Activated naive CD4-positive, alpha-beta T cell treated with anti-CD3 and anti-CD28 coated beads for 36 hours (primary cell): ENCODE measurements at regions not wholly inside any gene's neighbourhood (a gene's known extent, or its start where the extent isn't known, plus 50 kb on each side); places are given as distances from the start of the nearest gene placed in this dataset.
"Not testable (repeated sequence)": the region's sequence is repeated elsewhere in the genome, so short reads cannot be mapped to it uniquely, and the experiment has no call there.

Source experiments
- CTCF ChIA-PET: fragments of 350-600 bp; sonication (Branson Sonifier 250); formaldehyde crosslinking; loops from one replicate; lab custom pipeline; 2021; ENCODE audit warnings: antibody characterized with exemption; lab: Charles Lee
- DNase-seq: peaks from one replicate; pipeline ENCODE4 v3.0.0-alpha.2; 2020
- H3K27ac Mint-ChIP-seq: one replicate; pipeline ENCODE4 v1.8.0; 2021; ENCODE audit warnings: mild to moderate bottlenecking, mixed read lengths
- H3K27me3 Mint-ChIP-seq: one replicate; pipeline ENCODE4 v1.8.0; 2021; ENCODE audit warnings: low read depth, mixed read lengths
- H3K36me3 Mint-ChIP-seq: one replicate; pipeline ENCODE4 v1.8.0; 2021; ENCODE audit warnings: low read depth, mixed read lengths
- H3K4me1 Mint-ChIP-seq: one replicate; pipeline ENCODE4 v1.8.0; 2021; ENCODE audit warnings: low read depth, mixed read lengths
- H3K4me3 Mint-ChIP-seq: one replicate; pipeline ENCODE4 v1.8.0; 2021; ENCODE audit warnings: mild to moderate bottlenecking, moderate library complexity, mixed read lengths
- H3K9me3 Mint-ChIP-seq: one replicate; pipeline ENCODE4 v1.8.0; 2021; ENCODE audit warnings: mixed read lengths
- intact Hi-C: fragments of 100-400 bp; cut with micrococcal nuclease; formaldehyde crosslinking; loops from one replicate; pipeline ENCODE4 v1.15.1; 2023

- Mint-ChIP-seq H3K4me3 (no peak overlapping the region), H3K4me1 (no peaks in the 10 kb centered on the region), H3K27me3 (no peaks in the 10 kb centered on the region), H3K9me3 (peaks cover 7% of the 10 kb centered on the region), H3K27ac (no peak overlapping the region), H3K36me3 (no peaks in the 10 kb centered on the region)
- CTCF ChIA-PET, result no interaction called here
- intact Hi-C loops, result no loop called here
- DNase-seq, result no peak
These were observed 1588.9 kb upstream of the PRMT6 start for GRCh38 chr1:105467549-105467948.

GRCh38 chr1:105470541-105470940, 1585.9 kb upstream of the PRMT6 start:
- H3K27ac Mint-ChIP-seq, intact Hi-C loops, H3K9me3 Mint-ChIP-seq, CTCF ChIA-PET, H3K4me1 Mint-ChIP-seq, H3K36me3 Mint-ChIP-seq, H3K4me3 Mint-ChIP-seq, DNase-seq, H3K27me3 Mint-ChIP-seq: not testable (repeated sequence)

DNA sequence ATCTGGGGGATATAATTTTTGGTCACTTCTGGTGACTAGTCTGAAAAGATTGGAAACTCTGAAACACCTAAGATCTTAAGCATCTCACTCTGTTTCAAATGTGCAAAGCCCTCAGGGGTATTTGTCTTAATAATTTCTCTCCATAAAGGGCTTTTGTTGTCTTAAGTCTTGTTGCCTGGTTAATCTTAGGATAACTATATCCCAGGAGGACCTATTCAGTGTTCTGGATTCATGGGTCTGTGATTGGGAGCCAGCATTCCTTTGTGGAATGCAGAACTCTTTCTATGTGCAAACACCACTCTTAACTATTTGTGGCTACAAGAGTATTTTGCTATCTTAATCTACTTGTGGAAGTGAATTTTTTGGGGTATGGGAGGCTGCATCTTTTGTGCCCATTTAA, 1573.0 kb upstream of the PRMT6 start:
- H3K27me3 Mint-ChIP-seq, result no peaks in the 10 kb centered on the region
- CTCF ChIA-PET, result no interaction called here

GRCh38 chr1:105485207-105485606, 1571.3 kb upstream of the PRMT6 start:
- CTCF ChIA-PET, result no interaction called here
- Mint-ChIP-seq H3K4me1 (no peaks in the 10 kb centered on the region), H3K36me3 (no peaks in the 10 kb centered on the region), H3K9me3 (peaks cover 4% of the 10 kb centered on the region), H3K27me3 (no peaks in the 10 kb centered on the region), H3K4me3 (no peak overlapping the region), H3K27ac (no peak overlapping the region)
- no peak for DNase-seq
- intact Hi-C loops, result no loop called here

More for the DNA sequence above, 1573.0 kb upstream of the PRMT6 start:
- no peaks in the 10 kb centered on the region for H3K4me1 Mint-ChIP-seq
- H3K9me3 Mint-ChIP-seq, result peaks cover 4% of the 10 kb centered on the region
- H3K27ac Mint-ChIP-seq, result no peak overlapping the region
- H3K36me3 Mint-ChIP-seq, result no peaks in the 10 kb centered on the region
- H3K4me3 Mint-ChIP-seq, result no peak overlapping the region
- no peak for DNase-seq
- intact Hi-C loops, result no loop called here

GRCh38 chr1:105492921-105493320, 1563.6 kb upstream of the PRMT6 start:
- intact Hi-C loops, result no loop called here
- DNase-seq, result no peak
- Mint-ChIP-seq H3K4me1 (no peaks in the 10 kb centered on the region), H3K27me3 (no peaks in the 10 kb centered on the region), H3K36me3 (no peaks in the 10 kb centered on the region), H3K4me3 (no peak overlapping the region), H3K9me3 (peaks cover 7% of the 10 kb centered on the region), H3K27ac (no peak overlapping the region)
- CTCF ChIA-PET, result no interaction called here

DNA sequence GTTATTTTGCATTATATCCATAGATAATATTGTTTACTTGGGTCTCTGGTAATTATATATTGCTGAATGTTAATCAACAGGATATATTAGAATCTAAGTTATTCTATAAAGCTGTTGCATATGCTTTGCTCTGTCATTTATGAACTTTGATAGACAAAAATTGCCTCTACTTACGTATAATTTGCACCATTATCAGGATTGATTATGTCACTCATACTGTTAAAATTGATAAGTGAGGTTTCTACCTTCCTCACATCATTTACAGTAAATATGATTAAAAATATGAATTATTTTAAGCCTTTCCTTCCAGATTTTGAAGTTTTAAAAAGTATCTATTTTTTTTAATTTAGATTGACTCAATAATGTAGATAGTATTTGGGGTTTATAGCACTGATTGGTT, 1540.4 kb upstream of the PRMT6 start:
- peaks cover 2% of the 10 kb centered on the region for H3K9me3 Mint-ChIP-seq
- H3K4me1 Mint-ChIP-seq, result no peaks in the 10 kb centered on the region
- no peak overlapping the region for H3K27ac Mint-ChIP-seq
- no peak overlapping the region for H3K4me3 Mint-ChIP-seq
- no peak for DNase-seq
- CTCF ChIA-PET, result interaction anchor here (0.5 kb wide), 1 partner anchor 224 kb away, joined by 4 read pairs; no protein-coding TSS in a partner anchor
- H3K36me3 Mint-ChIP-seq, result no peaks in the 10 kb centered on the region
- intact Hi-C loops, result no loop called here
- H3K27me3 Mint-ChIP-seq, result no peaks in the 10 kb centered on the region

GRCh38 chr1:105533996-105534395, 1522.5 kb upstream of the PRMT6 start:
- peaks cover 14% of the 10 kb centered on the region for H3K9me3 Mint-ChIP-seq
- H3K27ac Mint-ChIP-seq, result no peak overlapping the region
- no peak for DNase-seq
- no peaks in the 10 kb centered on the region for H3K36me3 Mint-ChIP-seq
- CTCF ChIA-PET, result no interaction called here
- intact Hi-C loops, result no loop called here
- no peaks in the 10 kb centered on the region for H3K27me3 Mint-ChIP-seq
- no peak overlapping the region for H3K4me3 Mint-ChIP-seq
- H3K4me1 Mint-ChIP-seq, result no peaks in the 10 kb centered on the region

DNA sequence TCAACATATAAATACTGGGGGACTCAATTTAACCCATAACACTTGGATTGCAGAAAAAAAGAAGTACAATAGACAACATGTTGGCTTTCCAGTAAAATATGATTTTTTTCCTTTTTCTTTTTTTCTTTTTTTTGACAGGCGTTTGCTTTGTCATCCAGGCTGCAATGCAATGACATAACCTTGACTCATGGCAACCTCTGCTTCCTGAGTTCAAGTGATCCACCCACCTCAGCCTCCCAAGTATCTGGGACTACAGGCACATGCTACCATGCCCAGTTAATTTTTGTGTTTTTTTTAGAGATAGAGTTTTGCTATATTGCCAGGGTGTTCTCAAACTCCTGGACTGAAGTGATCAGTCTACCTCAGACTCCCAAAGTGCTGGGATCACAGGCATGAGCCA, 1512.0 kb upstream of the PRMT6 start:
- Mint-ChIP-seq H3K36me3 (no peaks in the 10 kb centered on the region), H3K4me1 (no peaks in the 10 kb centered on the region)

GRCh38 chr1:105556266-105556665, 1500.2 kb upstream of the PRMT6 start:
- DNase-seq, result no peak
- Mint-ChIP-seq H3K9me3 (peaks cover 10% of the 10 kb centered on the region), H3K27ac (no peak overlapping the region), H3K27me3 (no peaks in the 10 kb centered on the region), H3K4me3 (no peak overlapping the region), H3K36me3 (no peaks in the 10 kb centered on the region), H3K4me1 (no peaks in the 10 kb centered on the region)
- CTCF ChIA-PET, result no interaction called here
- intact Hi-C loops, result no loop called here

More for the DNA sequence above, 1512.0 kb upstream of the PRMT6 start:
- no peak overlapping the region for H3K27ac Mint-ChIP-seq
- intact Hi-C loops, result no loop called here
- no peak for DNase-seq
- CTCF ChIA-PET, result no interaction called here
- H3K27me3 Mint-ChIP-seq, result no peaks in the 10 kb centered on the region
- peaks cover 13% of the 10 kb centered on the region for H3K9me3 Mint-ChIP-seq
- H3K4me3 Mint-ChIP-seq, result no peak overlapping the region

GRCh38 chr1:105558023-105558422, 1498.5 kb upstream of the PRMT6 start:
- no peak overlapping the region for H3K27ac Mint-ChIP-seq
- no peaks in the 10 kb centered on the region for H3K4me1 Mint-ChIP-seq
- H3K9me3 Mint-ChIP-seq, result peaks cover 8% of the 10 kb centered on the region
- CTCF ChIA-PET, result no interaction called here
- H3K27me3 Mint-ChIP-seq, result no peaks in the 10 kb centered on the region
- no peak overlapping the region for H3K4me3 Mint-ChIP-seq
- no peaks in the 10 kb centered on the region for H3K36me3 Mint-ChIP-seq
- no peak for DNase-seq
- intact Hi-C loops, result no loop called here

GRCh38 chr1:105565006-105565405, 1491.5 kb upstream of the PRMT6 start:
- CTCF ChIA-PET, result interaction anchor here (0.6 kb wide), 1 partner anchor 15 kb away, joined by 3 read pairs; no protein-coding TSS in a partner anchor
- no peak overlapping the region for H3K27ac Mint-ChIP-seq
- H3K4me1 Mint-ChIP-seq, result no peaks in the 10 kb centered on the region
- H3K9me3 Mint-ChIP-seq, result peaks cover 2% of the 10 kb centered on the region
- H3K36me3 Mint-ChIP-seq, result no peaks in the 10 kb centered on the region
- no peak for DNase-seq
- no peak overlapping the region for H3K4me3 Mint-ChIP-seq
- intact Hi-C loops, result no loop called here
- H3K27me3 Mint-ChIP-seq, result no peaks in the 10 kb centered on the region

- no peaks in the 10 kb centered on the region for H3K4me1 Mint-ChIP-seq
- no peaks in the 10 kb centered on the region for H3K27me3 Mint-ChIP-seq
- CTCF ChIA-PET, result no interaction called here
- no peak overlapping the region for H3K27ac Mint-ChIP-seq
- no peak for DNase-seq
- no peaks in the 10 kb centered on the region for H3K36me3 Mint-ChIP-seq
- H3K9me3 Mint-ChIP-seq, result peaks cover 11% of the 10 kb centered on the region
- no peak overlapping the region for H3K4me3 Mint-ChIP-seq
- intact Hi-C loops, result no loop called here
These were observed 1470.7 kb upstream of the PRMT6 start for GRCh38 chr1:105585791-105586190.

DNA sequence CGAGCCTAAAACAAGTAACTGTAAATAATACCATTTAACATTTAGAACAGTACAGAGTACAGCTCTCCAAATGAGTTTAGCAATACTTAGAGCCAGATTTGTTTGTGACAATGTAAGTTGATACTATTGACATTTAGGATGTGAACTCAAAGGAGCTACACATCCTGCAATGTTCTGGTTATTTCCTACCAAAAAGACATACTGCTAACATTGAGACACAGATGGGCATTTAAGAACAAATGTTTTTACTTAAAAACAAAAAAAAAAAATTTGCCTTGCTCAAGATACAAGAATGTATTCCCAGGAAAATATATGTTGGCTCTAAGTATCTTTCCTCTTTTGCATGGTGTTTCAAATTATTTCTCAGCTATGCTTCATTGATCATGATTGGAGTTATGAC, 1464.8 kb upstream of the PRMT6 start:
- no peak overlapping the region for H3K27ac Mint-ChIP-seq
- no peak for DNase-seq
- no peak overlapping the region for H3K4me3 Mint-ChIP-seq
- intact Hi-C loops, result no loop called here
- no peaks in the 10 kb centered on the region for H3K36me3 Mint-ChIP-seq
- CTCF ChIA-PET, result no interaction called here
- H3K27me3 Mint-ChIP-seq, result no peaks in the 10 kb centered on the region
- peaks cover 9% of the 10 kb centered on the region for H3K9me3 Mint-ChIP-seq
- H3K4me1 Mint-ChIP-seq, result no peaks in the 10 kb centered on the region

- H3K27ac Mint-ChIP-seq, result no peak overlapping the region
- DNase-seq, result no peak
- no peaks in the 10 kb centered on the region for H3K4me1 Mint-ChIP-seq
- intact Hi-C loops, result no loop called here
- peaks cover 4% of the 10 kb centered on the region for H3K9me3 Mint-ChIP-seq
- no peaks in the 10 kb centered on the region for H3K27me3 Mint-ChIP-seq
- no peaks in the 10 kb centered on the region for H3K36me3 Mint-ChIP-seq
- no peak overlapping the region for H3K4me3 Mint-ChIP-seq
- CTCF ChIA-PET, result interaction anchor here (0.6 kb wide), 1 partner anchor 1828 kb away, joined by 3 read pairs; no protein-coding TSS in a partner anchor
These were observed 1447.8 kb upstream of the PRMT6 start for GRCh38 chr1:105608713-105609112.
